ENCODE measurements at regions not wholly inside any gene's neighbourhood (a gene's known extent, or its start where the extent isn't known, plus 50 kb on each side); places are given as distances from the start of the nearest gene placed in this dataset.

DNA sequence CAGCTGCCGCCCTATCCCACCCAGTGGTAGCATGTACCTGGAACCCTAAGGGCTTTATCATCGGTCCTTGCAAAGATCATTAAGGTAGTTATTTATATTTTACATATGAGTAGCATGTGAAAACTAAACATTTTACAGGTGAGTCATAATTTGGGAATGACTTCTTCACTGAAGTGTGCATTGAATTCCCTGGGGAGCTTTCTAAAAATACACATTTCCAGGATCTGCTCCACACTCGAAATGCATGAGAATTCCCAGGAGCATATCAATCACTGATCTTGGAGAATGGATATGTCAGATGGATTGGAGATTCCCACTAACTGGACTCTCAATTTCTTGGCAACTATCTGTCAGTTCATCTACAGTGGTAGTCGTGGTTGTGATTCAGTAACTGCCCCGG, 717.5 kb downstream of the IRX1 start:
- no peaks in the 10 kb centered on the region for H3K36me3 ChIP-seq
- intact Hi-C loops (cut with DNase I) = no loop called here
- H3K4me1 ChIP-seq (replicated peaks) = no peaks in the 10 kb centered on the region
- no peak overlapping the region for H3K4me3 ChIP-seq
- H3K27ac ChIP-seq = no peak overlapping the region
- TF ChIP-seq, protein P1, sequence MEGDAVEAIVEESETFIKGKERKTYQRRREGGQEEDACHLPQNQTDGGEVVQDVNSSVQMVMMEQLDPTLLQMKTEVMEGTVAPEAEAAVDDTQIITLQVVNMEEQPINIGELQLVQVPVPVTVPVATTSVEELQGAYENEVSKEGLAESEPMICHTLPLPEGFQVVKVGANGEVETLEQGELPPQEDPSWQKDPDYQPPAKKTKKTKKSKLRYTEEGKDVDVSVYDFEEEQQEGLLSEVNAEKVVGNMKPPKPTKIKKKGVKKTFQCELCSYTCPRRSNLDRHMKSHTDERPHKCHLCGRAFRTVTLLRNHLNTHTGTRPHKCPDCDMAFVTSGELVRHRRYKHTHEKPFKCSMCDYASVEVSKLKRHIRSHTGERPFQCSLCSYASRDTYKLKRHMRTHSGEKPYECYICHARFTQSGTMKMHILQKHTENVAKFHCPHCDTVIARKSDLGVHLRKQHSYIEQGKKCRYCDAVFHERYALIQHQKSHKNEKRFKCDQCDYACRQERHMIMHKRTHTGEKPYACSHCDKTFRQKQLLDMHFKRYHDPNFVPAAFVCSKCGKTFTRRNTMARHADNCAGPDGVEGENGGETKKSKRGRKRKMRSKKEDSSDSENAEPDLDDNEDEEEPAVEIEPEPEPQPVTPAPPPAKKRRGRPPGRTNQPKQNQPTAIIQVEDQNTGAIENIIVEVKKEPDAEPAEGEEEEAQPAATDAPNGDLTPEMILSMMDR (IDR thresholded peaks at IDR 0.05) = no peak
- no peak for TF ChIP-seq POLR2AphosphoS5 (IDR thresholded peaks at IDR 0.05)
- no peak for TF ChIP-seq POLR2A (IDR thresholded peaks at IDR 0.05)
- DNase-seq (ENCODE audit: low spot score) = no peak
- 66% methylated on average over 5 of the region's 5 CpGs for WGBS
- H3K9me3 ChIP-seq = no peaks in the 10 kb centered on the region
- no peaks in the 10 kb centered on the region for H3K27me3 ChIP-seq (replicated peaks; ENCODE audit: insufficient read depth)

GRCh38 chr5:4319478-4320128, 724.0 kb downstream of the IRX1 start:
- Histone ChIP-seq H3K9me3 (no peaks in the 10 kb centered on the region), H3K27ac (no peak overlapping the region), H3K27me3 (replicated peaks; ENCODE audit: insufficient read depth) (no peaks in the 10 kb centered on the region), H3K4me3 (no peak overlapping the region), H3K36me3 (no peaks in the 10 kb centered on the region), H3K4me1 (replicated peaks) (no peaks in the 10 kb centered on the region)
- intact Hi-C loops (cut with DNase I) = no loop called here
- no peak for DNase-seq (ENCODE audit: low spot score)
- TF ChIP-seq POLR2AphosphoS5 (IDR thresholded peaks at IDR 0.05) = no peak
- no peak for TF ChIP-seq POLR2A (IDR thresholded peaks at IDR 0.05)
- TF ChIP-seq, protein P1 (IDR thresholded peaks at IDR 0.05) = no peak
- WGBS = 89% methylated on average over 16 of the region's 16 CpGs

DNA sequence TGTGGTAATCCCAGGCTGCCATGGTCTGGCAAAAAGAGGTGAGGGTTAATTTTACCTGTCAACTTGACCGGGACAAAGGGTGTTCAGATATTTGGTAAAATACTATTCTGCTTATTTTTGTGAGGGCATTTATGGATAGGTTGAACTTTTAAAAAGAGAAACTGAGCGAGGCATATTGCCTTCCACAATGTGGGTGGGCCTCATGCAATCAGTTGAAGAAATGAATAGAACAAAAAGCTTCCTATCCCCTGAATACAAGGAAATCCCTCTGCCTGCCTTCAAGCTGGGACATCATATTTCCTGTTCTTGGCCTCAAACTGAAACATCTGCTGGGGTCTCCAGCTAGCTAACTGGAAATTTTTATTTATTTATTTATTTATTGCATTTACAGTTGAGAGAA, 734.7 kb downstream of the IRX1 start:
- Histone ChIP-seq H3K27me3 (replicated peaks; ENCODE audit: insufficient read depth) (no peaks in the 10 kb centered on the region), H3K4me3 (no peak overlapping the region), H3K27ac (no peak overlapping the region), H3K4me1 (replicated peaks) (no peaks in the 10 kb centered on the region), H3K36me3 (no peaks in the 10 kb centered on the region), H3K9me3 (no peaks in the 10 kb centered on the region)
- TF ChIP-seq POLR2AphosphoS5 (IDR thresholded peaks at IDR 0.05) = no peak
- TF ChIP-seq, protein P1 (IDR thresholded peaks at IDR 0.05) = no peak
- no peak for TF ChIP-seq POLR2A (IDR thresholded peaks at IDR 0.05)
- 97% methylated on average over 2 of the region's 2 CpGs for WGBS
- DNase-seq (ENCODE audit: low spot score) = no peak
- intact Hi-C loops (cut with DNase I) = no loop called here

DNA sequence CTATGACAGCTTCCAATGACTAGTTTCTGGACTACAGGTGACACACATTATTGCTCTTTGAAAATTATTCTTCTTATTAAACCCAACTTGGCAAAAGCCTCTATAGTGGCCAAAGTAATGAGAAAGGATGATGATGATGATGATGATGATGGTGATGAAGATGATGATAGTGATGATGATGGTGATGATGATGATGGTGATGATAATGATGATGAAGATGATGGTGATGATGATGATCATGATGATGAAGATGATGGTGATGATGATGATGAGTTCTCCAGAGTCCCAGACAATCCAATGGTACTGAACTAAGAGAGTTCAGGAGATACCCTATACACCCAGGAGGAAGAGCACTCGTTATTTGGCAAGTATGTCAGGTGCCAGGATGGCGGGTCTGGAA, 739.4 kb downstream of the IRX1 start:
- H3K27ac ChIP-seq = no peak overlapping the region
- no peak overlapping the region for H3K4me3 ChIP-seq
- WGBS = 78% methylated on average over 2 of the region's 2 CpGs
- no peaks in the 10 kb centered on the region for H3K9me3 ChIP-seq
- intact Hi-C loops (cut with DNase I) = no loop called here
- H3K27me3 ChIP-seq (replicated peaks; ENCODE audit: insufficient read depth) = no peaks in the 10 kb centered on the region
- no peaks in the 10 kb centered on the region for H3K4me1 ChIP-seq (replicated peaks)
- no peak for DNase-seq (ENCODE audit: low spot score)
- H3K36me3 ChIP-seq = no peaks in the 10 kb centered on the region
- TF ChIP-seq, protein P1 (IDR thresholded peaks at IDR 0.05) = no peak
- TF ChIP-seq POLR2A (IDR thresholded peaks at IDR 0.05) (no peak), POLR2AphosphoS5 (IDR thresholded peaks at IDR 0.05) (no peak)

DNA sequence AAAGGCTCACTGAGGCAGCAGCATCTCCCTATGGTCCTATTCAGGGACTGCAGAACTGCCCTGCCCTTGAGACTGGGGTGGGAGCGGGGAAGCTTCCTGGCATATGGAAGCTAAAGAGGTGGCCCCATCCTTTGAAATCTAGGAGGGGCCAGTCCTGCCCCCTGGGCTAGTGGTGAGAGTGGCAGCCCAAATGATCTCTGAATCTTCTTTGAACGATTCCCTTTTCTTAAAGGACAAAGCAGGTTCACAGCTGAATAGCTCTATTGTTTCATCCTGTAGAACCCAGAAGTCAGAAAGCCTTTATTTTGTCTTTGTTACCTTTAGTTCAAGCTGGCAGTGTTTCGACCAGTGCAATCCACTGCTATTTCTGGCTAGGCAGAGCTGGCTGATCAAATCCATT, 741.9 kb downstream of the IRX1 start:
- no peaks in the 10 kb centered on the region for H3K27me3 ChIP-seq (replicated peaks; ENCODE audit: insufficient read depth)
- intact Hi-C loops (cut with DNase I) = no loop called here
- DNase-seq (ENCODE audit: low spot score) = no peak
- no peaks in the 10 kb centered on the region for H3K4me1 ChIP-seq (replicated peaks)
- H3K4me3 ChIP-seq = no peak overlapping the region
- H3K27ac ChIP-seq = no peak overlapping the region
- TF ChIP-seq, protein P1 (IDR thresholded peaks at IDR 0.05) = no peak
- TF ChIP-seq POLR2AphosphoS5 (IDR thresholded peaks at IDR 0.05) (no peak), POLR2A (IDR thresholded peaks at IDR 0.05) (no peak)
- H3K9me3 ChIP-seq = no peaks in the 10 kb centered on the region
- no peaks in the 10 kb centered on the region for H3K36me3 ChIP-seq
- 63% methylated on average over 3 of the region's 3 CpGs for WGBS

Data from prostate gland (tissue), 2 donors.